Caco-2 (cell line): ENCODE measurements at regions not wholly inside any gene's neighbourhood (a gene's known extent, or its start where the extent isn't known, plus 50 kb on each side); places are given as distances from the start of the nearest gene placed in this dataset.

Source experiments
- BruUV-seq: library from RNA; stranded (reverse); fragments of 400-500 nt; replicated peaks from 2 replicates; lab custom pipeline; 2021; lab: Mats Ljungman, UMichigan
- CTCF ChIA-PET: fragments of 300-600 bp; sonication (Branson Sonifier 250); formaldehyde crosslinking; loops from one replicate; lab custom pipeline; 2022; ENCODE audit warnings: antibody characterized with exemption; lab: Charles Lee
- POLR2A ChIA-PET: fragments of 300-600 bp; sonication (Branson Sonifier 250); formaldehyde crosslinking; loops from one replicate; lab custom pipeline; 2022; ENCODE audit warnings: antibody characterized with exemption; lab: Charles Lee
- DNase-seq, 2 experiments: peaks; one replicate each; pipeline versions ENCODE4 v3.0.0 to v3.0.0-alpha.2; 2020 to 2022
- H3K27me3 ChIP-seq: replicated peaks from 2 replicates; pipeline ENCODE4 v1.6.0; 2011; ENCODE audit warnings: low read length; ENCODE audit not compliant: control insufficient read depth, insufficient read depth
- H3K36me3 ChIP-seq: 2 replicates; pipeline ENCODE4 v1.5.1; 2011; ENCODE audit warnings: low read length; ENCODE audit not compliant: control insufficient read depth, insufficient read depth
- H3K4me1 ChIP-seq: fragments of 250-450 bp; sonication (Bioruptor Pico); 2 replicates; pipeline ENCODE4 v1.5.1; 2020; ENCODE audit warnings: mild to moderate bottlenecking
- H3K4me3 ChIP-seq: 2 replicates; pipeline ENCODE4 v1.5.1; 2011; ENCODE audit warnings: low read depth, mild to moderate bottlenecking, control low read depth, low read length
- H3K9me3 ChIP-seq: fragments of 250-450 bp; sonication (Bioruptor Pico); 2 replicates; pipeline ENCODE4 v1.5.1; 2020; ENCODE audit warnings: mild to moderate bottlenecking, moderate library complexity
- H3K27ac Mint-ChIP-seq: one replicate; pipeline ENCODE4 v1.8.0; 2022; ENCODE audit warnings: mixed read lengths; ENCODE audit not compliant: unreplicated experiment
- H3K27me3 Mint-ChIP-seq: one replicate; pipeline ENCODE4 v1.8.0; 2022; ENCODE audit warnings: mixed read lengths; ENCODE audit not compliant: insufficient read depth, unreplicated experiment
- H3K36me3 Mint-ChIP-seq: one replicate; pipeline ENCODE4 v1.8.0; 2022; ENCODE audit warnings: mild to moderate bottlenecking, mixed read lengths; ENCODE audit not compliant: insufficient read depth, unreplicated experiment
- H3K4me1 Mint-ChIP-seq: one replicate; pipeline ENCODE4 v1.8.0; 2022; ENCODE audit warnings: low read depth, mixed read lengths; ENCODE audit not compliant: unreplicated experiment
- H3K4me3 Mint-ChIP-seq: one replicate; pipeline ENCODE4 v1.8.0; 2022; ENCODE audit warnings: mild to moderate bottlenecking, moderate library complexity, mixed read lengths; ENCODE audit not compliant: unreplicated experiment
- H3K9me3 Mint-ChIP-seq: one replicate; pipeline ENCODE4 v1.8.0; 2022; ENCODE audit warnings: mixed read lengths; ENCODE audit not compliant: unreplicated experiment
- intact Hi-C: fragments of 100-400 bp; cut with micrococcal nuclease; formaldehyde crosslinking; loops from one replicate; pipeline ENCODE4 v1.10.0; 2022; ENCODE audit not compliant: unreplicated experiment
- TF ChIP-seq, protein P1 (sequence below), 2 experiments: fragments of 200-600 bp in 1 of 2; IDR thresholded peaks; 1 replicate in 1 of 2; 2 replicates in 1 of 2; pipeline versions ENCODE4 v1.5.1 to v1.8.0; 2011 to 2022; ENCODE audit warnings: antibody characterized with exemption in 1 of 2, control low read depth in 1 of 2, inconsistent platforms in 1 of 2, low read depth in 1 of 2, low read length in 1 of 2, mild to moderate bottlenecking in 1 of 2, moderate library complexity in 1 of 2; ENCODE audit not compliant: insufficient read depth in 1 of 2, severe bottlenecking in 1 of 2, unreplicated experiment in 1 of 2

DNA sequence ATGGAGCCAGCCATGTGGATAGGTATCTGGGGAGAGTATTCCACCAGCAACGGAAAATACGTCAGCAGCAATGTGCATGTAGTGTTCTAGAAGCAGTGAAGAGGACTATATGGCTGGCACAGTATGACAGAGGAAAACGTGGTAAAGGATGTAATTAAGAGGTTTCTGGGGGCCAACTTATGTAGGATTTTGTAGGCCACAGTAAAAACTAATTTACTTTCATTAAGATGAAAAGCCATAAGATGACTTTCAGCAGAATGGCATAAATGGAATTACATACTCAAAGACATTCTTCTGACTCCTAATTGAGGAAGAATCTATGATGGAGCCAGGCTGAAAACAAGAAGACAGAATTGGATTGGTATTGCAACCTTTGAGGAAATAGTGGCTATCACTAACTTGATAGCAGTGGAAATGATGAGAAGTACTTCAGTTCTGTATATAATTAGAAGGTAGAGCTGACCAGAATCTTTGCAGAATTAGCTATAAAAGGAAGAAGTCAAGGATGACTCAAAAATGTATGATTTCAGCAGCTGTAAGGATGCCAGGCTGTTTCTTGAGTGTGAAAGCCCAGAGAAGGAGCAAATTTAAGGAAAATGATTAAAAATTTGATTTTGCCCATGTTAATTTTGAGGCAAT, 156.7 kb downstream of the MBL2 start:
- Mint-ChIP-seq H3K4me3 (no peak overlapping the region), H3K4me1 (no peaks in the 10 kb centered on the region), H3K27me3 (no peaks in the 10 kb centered on the region), H3K27ac (no peak overlapping the region), H3K9me3 (no peaks in the 10 kb centered on the region), H3K36me3 (no peaks in the 10 kb centered on the region)
- POLR2A ChIA-PET = no interaction called here
- Histone ChIP-seq H3K27me3 (no peaks in the 10 kb centered on the region), H3K9me3 (no peaks in the 10 kb centered on the region), H3K4me1 (no peaks in the 10 kb centered on the region), H3K4me3 (no peak overlapping the region), H3K36me3 (no peaks in the 10 kb centered on the region)
- no TSS peak for BruUV-seq
- TF ChIP-seq, protein P1, sequence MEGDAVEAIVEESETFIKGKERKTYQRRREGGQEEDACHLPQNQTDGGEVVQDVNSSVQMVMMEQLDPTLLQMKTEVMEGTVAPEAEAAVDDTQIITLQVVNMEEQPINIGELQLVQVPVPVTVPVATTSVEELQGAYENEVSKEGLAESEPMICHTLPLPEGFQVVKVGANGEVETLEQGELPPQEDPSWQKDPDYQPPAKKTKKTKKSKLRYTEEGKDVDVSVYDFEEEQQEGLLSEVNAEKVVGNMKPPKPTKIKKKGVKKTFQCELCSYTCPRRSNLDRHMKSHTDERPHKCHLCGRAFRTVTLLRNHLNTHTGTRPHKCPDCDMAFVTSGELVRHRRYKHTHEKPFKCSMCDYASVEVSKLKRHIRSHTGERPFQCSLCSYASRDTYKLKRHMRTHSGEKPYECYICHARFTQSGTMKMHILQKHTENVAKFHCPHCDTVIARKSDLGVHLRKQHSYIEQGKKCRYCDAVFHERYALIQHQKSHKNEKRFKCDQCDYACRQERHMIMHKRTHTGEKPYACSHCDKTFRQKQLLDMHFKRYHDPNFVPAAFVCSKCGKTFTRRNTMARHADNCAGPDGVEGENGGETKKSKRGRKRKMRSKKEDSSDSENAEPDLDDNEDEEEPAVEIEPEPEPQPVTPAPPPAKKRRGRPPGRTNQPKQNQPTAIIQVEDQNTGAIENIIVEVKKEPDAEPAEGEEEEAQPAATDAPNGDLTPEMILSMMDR (IDR thresholded peaks at IDR 0.05; ENCODE audit: insufficient read depth in 1 of 2, low read depth in 1 of 2, low read length in 1 of 2, severe bottlenecking in 1 of 2, unreplicated experiment in 1 of 2) = no peak
- DNase-seq = no peak
- CTCF ChIA-PET = no interaction called here
- intact Hi-C loops = no loop called here

GRCh38 chr10:52616395-52616764, 156.2 kb downstream of the MBL2 start:
- TF ChIP-seq, protein P1 (IDR thresholded peaks at IDR 0.05; ENCODE audit: insufficient read depth in 1 of 2, low read depth in 1 of 2, low read length in 1 of 2, severe bottlenecking in 1 of 2, unreplicated experiment in 1 of 2) = no peak
- Mint-ChIP-seq H3K9me3 (no peaks in the 10 kb centered on the region), H3K27ac (no peak overlapping the region), H3K4me3 (no peak overlapping the region), H3K36me3 (no peaks in the 10 kb centered on the region), H3K27me3 (no peaks in the 10 kb centered on the region), H3K4me1 (no peaks in the 10 kb centered on the region)
- Histone ChIP-seq H3K9me3 (no peaks in the 10 kb centered on the region), H3K4me1 (no peaks in the 10 kb centered on the region), H3K36me3 (no peaks in the 10 kb centered on the region), H3K4me3 (no peak overlapping the region), H3K27me3 (no peaks in the 10 kb centered on the region)
- CTCF ChIA-PET = no interaction called here
- BruUV-seq = no TSS peak
- no peak for DNase-seq
- POLR2A ChIA-PET = no interaction called here
- intact Hi-C loops = no loop called here

DNA sequence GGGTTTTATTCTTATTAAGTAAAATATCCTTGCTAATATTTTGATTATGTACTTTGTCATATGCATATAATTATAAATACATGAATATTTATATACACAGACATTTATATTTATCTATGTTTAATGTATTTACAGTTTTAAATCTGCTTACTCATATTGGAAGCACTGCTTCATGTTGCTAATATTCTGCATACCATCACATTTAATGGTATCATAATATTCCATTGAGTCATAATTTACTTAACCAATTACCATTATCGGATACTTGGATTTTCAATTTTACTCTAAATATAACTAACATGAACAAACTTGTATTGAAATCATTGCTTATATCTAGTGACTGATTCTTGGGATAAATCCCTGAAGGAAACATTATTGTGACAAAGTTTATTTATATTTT, 155.2 kb downstream of the MBL2 start:
- no TSS peak for BruUV-seq
- Histone ChIP-seq H3K4me3 (no peak overlapping the region), H3K27me3 (no peaks in the 10 kb centered on the region), H3K9me3 (no peaks in the 10 kb centered on the region), H3K36me3 (no peaks in the 10 kb centered on the region), H3K4me1 (no peaks in the 10 kb centered on the region)
- Mint-ChIP-seq H3K4me1 (no peaks in the 10 kb centered on the region), H3K27me3 (no peaks in the 10 kb centered on the region), H3K36me3 (no peaks in the 10 kb centered on the region), H3K9me3 (no peaks in the 10 kb centered on the region), H3K27ac (no peak overlapping the region), H3K4me3 (no peak overlapping the region)
- POLR2A ChIA-PET = no interaction called here
- DNase-seq = no peak
- CTCF ChIA-PET = no interaction called here
- TF ChIP-seq, protein P1 (IDR thresholded peaks at IDR 0.05; ENCODE audit: insufficient read depth in 1 of 2, low read depth in 1 of 2, low read length in 1 of 2, severe bottlenecking in 1 of 2, unreplicated experiment in 1 of 2) = no peak
- intact Hi-C loops = no loop called here
